ENCODE measurements at regions not wholly inside any gene's neighbourhood (a gene's known extent, or its start where the extent isn't known, plus 50 kb on each side); places are given as distances from the start of the nearest gene placed in this dataset.

- Histone ChIP-seq H3K18ac (ENCODE audit: extremely low read depth, low read length) (no peak overlapping the region), H4K8ac (ENCODE audit: extremely low read depth, insufficient read depth, low read length) (no peak overlapping the region), H4K20me1 (replicated peaks in 1 of 2; ENCODE audit: control insufficient read depth in 1 of 2, insufficient read depth in 2 of 2, low read length in 2 of 2) (no peaks in the 10 kb centered on the region), H2BK120ac (replicated peaks; ENCODE audit: low read depth, low read length) (no peak overlapping the region), H2BK5ac (ENCODE audit: low read depth, low read length) (no peak overlapping the region), H3K23ac (ENCODE audit: insufficient read length) (no peak overlapping the region), H2BK15ac (ENCODE audit: low read length) (no peak overlapping the region), H4K5ac (ENCODE audit: insufficient read length, low read depth, low read length) (no peak overlapping the region), H2BK12ac (ENCODE audit: low read depth, low read length) (no peak overlapping the region), H3K4me1 (replicated peaks in 1 of 4; ENCODE audit: control insufficient read depth in 3 of 4, insufficient read depth in 4 of 4, low read length in 3 of 4) (peaks cover 1 to 15% (median 8%) of the 10 kb centered on the region in 4 experiments; a peak in 6 of 7 replicates), H3K23me2 (ENCODE audit: low read depth, low read length) (no peaks in the 10 kb centered on the region), H3K4ac (replicated peaks; ENCODE audit: insufficient read length, low read depth, low read length) (no peak overlapping the region), H3K36me3 (ENCODE audit: control insufficient read depth in 2 of 4, insufficient read depth in 4 of 4, low read length in 3 of 4) (no peaks in the 10 kb centered on the region), H3K14ac (ENCODE audit: insufficient read length) (no peak overlapping the region), H3K9ac (replicated peaks in 1 of 4; ENCODE audit: extremely low read depth in 1 of 4, low read depth in 3 of 4, low read length in 3 of 4) (no peak overlapping the region), H2AK5ac (ENCODE audit: low read depth, low read length) (peak overlapping the region; percentile 5; the same call in 1 of the 2 replicates), H3K56ac (replicated peaks; ENCODE audit: insufficient read length, low read depth, low read length) (no peak overlapping the region), H3K79me2 (ENCODE audit: control insufficient read depth in 1 of 2, insufficient read depth in 2 of 2, low read length in 2 of 2) (no peaks in the 10 kb centered on the region), H3K4me2 (ENCODE audit: insufficient read depth in 1 of 2, low read depth in 2 of 2, low read length in 2 of 2) (no peak overlapping the region), H2BK20ac (ENCODE audit: low read length) (no peak overlapping the region), H2AFZ (ENCODE audit: low read length) (peak overlapping the region; percentile 91; the same call in 1 of the 2 replicates), H3K4me3 (ENCODE audit: extremely low read depth in 1 of 4, insufficient read depth in 2 of 4, low read depth in 3 of 4, low read length in 4 of 4) (no peak overlapping the region), H3K79me1 (ENCODE audit: low read depth, low read length) (no peaks in the 10 kb centered on the region), H3K27ac (ENCODE audit: low read depth, low read length) (no peak overlapping the region), H3K9me3 (ENCODE audit: insufficient read depth in 2 of 2, low read depth in 1 of 2, low read length in 1 of 2) (no peaks in the 10 kb centered on the region), H4K91ac (replicated peaks; ENCODE audit: insufficient read length, low read length) (no peak overlapping the region), H3K27me3 (replicated peaks in 1 of 4; ENCODE audit: control insufficient read depth in 3 of 4, extremely low read depth in 1 of 4, insufficient read depth in 3 of 4, low read length in 3 of 4) (peaks cover 0 to 3% (median 0%) of the 10 kb centered on the region in 4 experiments; a peak in 1 of 7 replicates)
- FAIRE-seq (no peak), DNase-seq (ENCODE audit: low read depth in 1 of 2, low spot score in 2 of 2) (no peak)
- no peak for TF ChIP-seq BCL11A (IDR thresholded peaks at IDR 0.05; ENCODE audit: low read depth in 2 of 2, low read length in 2 of 2)
- TF ChIP-seq CBX8 (IDR thresholded peaks at IDR 0.05; ENCODE audit: borderline replicate concordance, low read depth, low read length): no peak
- no peak for TF ChIP-seq CREB1 (IDR thresholded peaks at IDR 0.05)
- no peak for TF ChIP-seq CTBP2 (IDR thresholded peaks at IDR 0.05; ENCODE audit: borderline replicate concordance, insufficient read depth, insufficient read length, low read length)
- no peak for TF ChIP-seq EGR1 (IDR thresholded peaks at IDR 0.05; ENCODE audit: borderline replicate concordance, low read depth, low read length)
- ChIA-PET CTCF (ENCODE audit: partially characterized antibody) (interaction anchor here (1.1 to 1.7 kb wide), 3 partner anchors 12 to 268 kb away, joined by 3 to 4 read pairs (median 3); no protein-coding TSS in a partner anchor), POLR2A (ENCODE audit: partially characterized antibody) (no interaction called here)
- WGBS, 2 experiments (ENCODE audit: extremely low coverage in 1 of 2, insufficient coverage in 1 of 2, insufficient read length in 1 of 2, insufficient replicate concordance in 2 of 2, low coverage in 1 of 2, low lambda C conversion rate in 2 of 2, missing lambda C conversion rate in 1 of 2): 92% methylated on average over 5 of the region's 5 CpGs; no CpG with 5 or more reads in 1 of the 2 experiments
Observed at GRCh38 chr9:89835666-89836065, 230.9 kb downstream of the GADD45G start.

Measured in H1 (cell line).